NCI-H460 (cell line): ENCODE measurements at regions not wholly inside any gene's neighbourhood (a gene's known extent, or its start where the extent isn't known, plus 50 kb on each side); places are given as distances from the start of the nearest gene placed in this dataset.
"Not testable (repeated sequence)": the region's sequence is repeated elsewhere in the genome, so short reads cannot be mapped to it uniquely, and the experiment has no call there.

ENCODE experiments used
- DNase-seq: peaks from one replicate; pipeline ENCODE4 v3.0.0-alpha.2; 2016; ENCODE audit warnings: low read depth; ENCODE audit errors: extremely low read depth

- no peak for DNase-seq
Measured at GRCh38 chr4:179709961-179710624, 2267.9 kb upstream of the AGA start.

- no peak for DNase-seq
Measured at GRCh38 chr4:179719766-179720450, 2277.7 kb upstream of the AGA start.

GRCh38 chr4:179726491-179726890, 2284.3 kb upstream of the AGA start:
- not testable (repeated sequence) for DNase-seq

GRCh38 chr4:179728305-179728704, 2286.1 kb upstream of the AGA start:
- no peak for DNase-seq

GRCh38 chr4:179736820-179737219, 2294.6 kb upstream of the AGA start:
- DNase-seq: not testable (repeated sequence)

GRCh38 chr4:179738822-179739221, 2296.6 kb upstream of the AGA start:
- DNase-seq: no peak

GRCh38 chr4:179747218-179747910, 2305.1 kb upstream of the AGA start:
- DNase-seq: no peak

GRCh38 chr4:179748837-179749236, 2306.6 kb upstream of the AGA start:
- no peak for DNase-seq

GRCh38 chr4:179750374-179750773, 2308.1 kb upstream of the AGA start:
- no peak for DNase-seq

GRCh38 chr4:179751669-179752068, 2309.4 kb upstream of the AGA start:
- no peak for DNase-seq

GRCh38 chr4:179755322-179755721, 2313.1 kb upstream of the AGA start:
- DNase-seq: peak; percentile 20

GRCh38 chr4:179757641-179758040, 2315.4 kb upstream of the AGA start:
- DNase-seq: no peak

GRCh38 chr4:179762840-179763239, 2320.6 kb upstream of the AGA start:
- no peak for DNase-seq

- DNase-seq: peak; percentile 26
Measured at GRCh38 chr4:179766938-179767337, 2324.7 kb upstream of the AGA start.

GRCh38 chr4:179768996-179769395, 2326.8 kb upstream of the AGA start:
- DNase-seq: no peak

- DNase-seq: no peak
Measured at GRCh38 chr4:179797738-179798137, 2355.5 kb upstream of the AGA start.

GRCh38 chr4:179803857-179804256, 2361.6 kb upstream of the AGA start:
- DNase-seq: no peak

GRCh38 chr4:179804440-179804839, 2362.2 kb upstream of the AGA start:
- no peak for DNase-seq

- DNase-seq: no peak
Measured at GRCh38 chr4:179817317-179817716, 2375.1 kb upstream of the AGA start.

- DNase-seq: no peak
Measured at GRCh38 chr4:179823342-179823741, 2381.1 kb upstream of the AGA start.

- DNase-seq: no peak
Measured at GRCh38 chr4:179831274-179831673, 2389.0 kb upstream of the AGA start.
